Central memory CD8-positive, alpha-beta T cell (primary cell): ENCODE measurements at regions not wholly inside any gene's neighbourhood (a gene's known extent, or its start where the extent isn't known, plus 50 kb on each side); places are given as distances from the start of the nearest gene placed in this dataset.

ENCODE experiments used
- ATAC-seq: fragments of 150-1000 bp; cut with Tn5 transposase; replicated peaks from 2 replicates; pipeline ENCODE4 v1.10.0; 2022; ENCODE audit warnings: mild to moderate bottlenecking, moderate FRiP score, moderate number of reproducible peaks; ENCODE audit not compliant: poor library complexity, severe bottlenecking; ENCODE audit errors: extremely low read depth
- DNase-seq, 2 donors: peaks; one replicate each; pipeline ENCODE4 v3.0.0; 2021; ENCODE audit warnings: low spot score in 2 of 2
- H3K27ac Mint-ChIP-seq: one replicate; pipeline ENCODE4 v1.8.0; 2022; ENCODE audit warnings: low read depth, mild to moderate bottlenecking, moderate library complexity, mixed read lengths
- H3K27me3 Mint-ChIP-seq: one replicate; pipeline ENCODE4 v1.8.0; 2022; ENCODE audit warnings: mixed read lengths
- H3K36me3 Mint-ChIP-seq: one replicate; pipeline ENCODE4 v1.8.0; 2022; ENCODE audit warnings: mild to moderate bottlenecking, moderate library complexity, mixed read lengths; ENCODE audit not compliant: insufficient read depth
- H3K4me1 Mint-ChIP-seq: one replicate; pipeline ENCODE4 v1.8.0; 2022; ENCODE audit warnings: mixed read lengths
- H3K4me3 Mint-ChIP-seq: one replicate; pipeline ENCODE4 v1.8.0; 2022; ENCODE audit warnings: mild to moderate bottlenecking, moderate library complexity, mixed read lengths
- H3K9me3 Mint-ChIP-seq: one replicate; pipeline ENCODE4 v1.8.0; 2022; ENCODE audit warnings: mixed read lengths

DNA sequence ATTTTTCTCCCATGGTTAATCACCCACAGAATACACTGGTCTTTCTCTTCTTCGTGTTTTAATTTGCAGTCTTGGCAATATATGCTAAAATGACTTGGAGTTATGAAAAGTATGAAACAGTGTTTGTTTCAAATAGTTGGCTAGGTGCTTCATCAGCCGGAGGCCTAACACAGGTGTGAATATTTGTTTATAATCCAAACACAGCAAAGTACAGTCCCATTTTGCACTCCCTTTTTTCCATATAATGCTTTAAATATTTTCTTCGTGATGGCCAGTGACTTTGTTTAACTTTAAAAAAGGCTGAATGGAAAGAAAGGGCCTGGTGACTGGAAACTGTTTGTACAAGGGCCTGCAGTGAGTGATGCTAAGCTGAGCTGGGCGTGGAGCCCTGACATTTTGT, 219.7 kb upstream of the LRIG1 start:
- Mint-ChIP-seq H3K27me3 (peaks cover 21% of the 10 kb centered on the region), H3K27ac (no peak overlapping the region), H3K4me1 (no peaks in the 10 kb centered on the region), H3K36me3 (no peaks in the 10 kb centered on the region), H3K9me3 (no peaks in the 10 kb centered on the region), H3K4me3 (no peak overlapping the region)
- ATAC-seq: no peak
- no peak for DNase-seq

DNA sequence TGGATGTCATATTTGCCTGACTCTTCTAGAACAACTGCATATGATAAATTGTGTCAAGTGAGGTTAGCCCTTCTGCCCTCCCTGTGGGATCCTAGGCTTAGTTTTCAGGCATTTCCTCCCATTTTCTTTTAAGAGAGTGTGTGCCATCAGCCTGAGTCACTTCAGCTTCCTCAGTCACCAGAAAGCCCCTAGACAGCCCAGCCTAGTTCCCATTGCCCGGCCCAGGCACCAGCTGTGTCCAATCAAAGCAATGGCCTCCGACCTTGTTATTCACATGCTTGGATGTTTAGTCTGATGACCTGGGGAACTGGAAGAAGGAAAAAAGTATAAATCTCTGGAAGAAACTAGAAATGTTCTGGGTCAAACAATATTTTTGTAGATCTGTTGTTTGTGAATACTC, 221.9 kb upstream of the LRIG1 start:
- DNase-seq: no peak
- Mint-ChIP-seq H3K4me1 (no peaks in the 10 kb centered on the region), H3K4me3 (no peak overlapping the region)

DNA sequence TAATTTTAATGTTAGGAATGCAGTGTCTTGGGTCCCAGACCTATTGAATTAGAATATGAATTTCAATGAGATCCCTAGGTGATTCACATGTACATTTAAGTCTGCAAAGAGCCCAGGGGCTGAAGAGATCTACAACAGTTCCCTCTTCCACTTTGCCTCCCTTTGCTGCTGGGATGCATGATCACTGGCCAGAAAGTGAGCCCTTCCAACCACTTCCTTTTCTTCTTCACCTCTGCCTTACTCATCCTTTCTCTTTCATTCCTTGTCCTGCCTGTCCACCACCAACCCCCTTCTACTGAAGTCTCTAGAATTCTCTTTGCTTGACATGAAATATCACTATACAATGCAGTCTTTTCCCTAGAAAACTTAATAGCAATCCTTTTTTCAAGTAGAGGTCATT, 222.4 kb upstream of the LRIG1 start:
- H3K4me3 Mint-ChIP-seq: no peak overlapping the region
- ATAC-seq (no peak), DNase-seq (no peak)
- no peak overlapping the region for H3K27ac Mint-ChIP-seq
- no peaks in the 10 kb centered on the region for H3K36me3 Mint-ChIP-seq
- no peaks in the 10 kb centered on the region for H3K9me3 Mint-ChIP-seq
- H3K27me3 Mint-ChIP-seq: peaks cover 28% of the 10 kb centered on the region
- no peaks in the 10 kb centered on the region for H3K4me1 Mint-ChIP-seq

More for the DNA sequence above, 221.9 kb upstream of the LRIG1 start:
- no peaks in the 10 kb centered on the region for H3K36me3 Mint-ChIP-seq
- no peaks in the 10 kb centered on the region for H3K9me3 Mint-ChIP-seq
- peaks cover 22% of the 10 kb centered on the region for H3K27me3 Mint-ChIP-seq
- no peak for ATAC-seq
- H3K27ac Mint-ChIP-seq: no peak overlapping the region

DNA sequence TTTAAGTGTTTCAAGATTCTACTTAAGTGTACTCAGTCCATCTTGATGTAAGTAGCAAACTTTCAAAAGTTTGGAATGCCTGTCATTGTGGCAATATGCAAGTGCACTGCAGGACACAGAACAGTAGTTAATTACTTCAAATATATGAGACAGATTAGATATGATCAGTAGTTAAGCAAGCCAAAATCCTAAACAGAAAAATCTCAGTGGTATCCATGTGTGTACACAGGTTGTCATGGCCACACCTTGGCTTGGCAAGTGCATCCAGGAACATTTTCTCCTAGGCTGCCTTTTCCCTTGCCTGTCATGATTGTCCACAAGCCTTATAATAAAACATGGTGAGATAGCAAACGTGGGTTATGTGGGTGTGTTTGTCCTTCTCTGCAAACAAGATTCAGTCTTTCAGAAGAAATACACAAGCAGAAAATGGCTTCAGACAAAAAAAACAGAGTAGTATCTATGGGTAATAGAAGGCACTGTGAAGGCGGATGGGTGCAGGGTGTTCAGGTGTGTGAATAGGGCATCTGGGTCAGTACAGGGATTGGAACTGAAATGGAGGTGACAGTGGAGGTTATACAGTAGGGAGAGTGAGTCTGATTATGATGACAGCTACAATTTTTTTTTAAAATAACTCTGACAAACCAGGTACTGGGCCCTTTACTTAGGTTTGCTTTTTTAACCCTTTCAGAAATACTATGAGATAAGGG, 229.0 kb upstream of the LRIG1 start:
- Mint-ChIP-seq H3K36me3 (no peaks in the 10 kb centered on the region), H3K27me3 (peaks cover 30% of the 10 kb centered on the region), H3K4me3 (no peak overlapping the region), H3K27ac (no peak overlapping the region), H3K9me3 (no peaks in the 10 kb centered on the region), H3K4me1 (no peaks in the 10 kb centered on the region)
- DNase-seq (no peak), ATAC-seq (no peak)

DNA sequence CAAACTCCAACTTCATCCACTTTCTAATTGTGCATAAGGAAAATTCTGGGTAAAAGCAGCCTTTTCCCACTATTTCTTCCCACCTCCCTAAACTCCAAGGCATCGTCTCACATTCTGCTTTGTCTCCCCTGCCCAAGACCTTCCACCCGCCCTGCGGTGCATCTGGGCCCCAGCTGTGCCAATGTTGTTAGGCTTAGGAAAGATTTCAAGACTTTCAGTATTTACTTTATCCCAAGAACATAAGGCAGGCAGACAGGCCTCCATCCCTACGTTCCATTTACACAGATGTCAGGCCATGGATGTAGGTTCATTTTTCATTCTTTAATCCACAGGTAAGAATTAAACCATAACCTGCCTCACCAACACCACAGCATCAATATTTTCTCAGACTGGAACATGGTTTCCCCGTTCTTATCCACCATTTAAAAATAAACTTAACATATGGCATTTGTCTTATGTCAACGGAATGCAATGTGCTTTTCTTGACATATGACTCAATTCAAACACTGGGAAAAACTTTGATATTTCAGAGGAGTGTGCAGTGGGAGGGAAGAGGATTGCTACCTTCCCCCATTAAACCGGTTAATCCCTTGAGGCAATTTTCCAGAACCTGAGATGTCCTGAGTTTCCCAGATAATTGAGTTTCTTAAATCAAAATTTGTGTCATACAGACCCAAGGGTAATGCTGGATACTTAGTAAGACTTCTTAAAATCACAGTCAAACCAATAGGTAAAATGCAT, 238.0 kb upstream of the LRIG1 start:
- Mint-ChIP-seq H3K27me3 (peaks cover 14% of the 10 kb centered on the region), H3K4me3 (no peak overlapping the region), H3K4me1 (no peaks in the 10 kb centered on the region), H3K36me3 (no peaks in the 10 kb centered on the region), H3K27ac (no peak overlapping the region), H3K9me3 (no peaks in the 10 kb centered on the region)
- no peak for ATAC-seq
- no peak for DNase-seq

DNA sequence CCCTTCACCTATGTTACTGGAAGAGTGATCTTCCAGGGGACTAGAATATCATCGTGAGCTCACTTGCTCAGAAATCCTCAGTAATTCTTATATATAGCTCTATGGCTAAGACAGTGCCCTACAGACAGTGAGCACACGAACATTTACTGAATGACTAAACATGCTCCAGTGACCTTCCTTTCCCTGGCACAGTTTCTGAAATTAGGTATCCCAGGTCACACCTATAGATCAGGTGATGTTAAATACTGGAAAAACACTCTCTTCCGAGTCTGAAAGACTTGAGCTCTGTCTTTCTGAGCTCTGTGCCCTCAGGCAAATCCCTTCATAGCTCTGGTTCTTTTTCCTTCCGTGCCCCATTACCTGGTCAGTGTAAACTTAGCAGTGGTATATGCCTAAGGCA, 239.4 kb upstream of the LRIG1 start:
- H3K4me1 Mint-ChIP-seq: no peaks in the 10 kb centered on the region
- H3K4me3 Mint-ChIP-seq: no peak overlapping the region
- H3K9me3 Mint-ChIP-seq: no peaks in the 10 kb centered on the region
- peaks cover 22% of the 10 kb centered on the region for H3K27me3 Mint-ChIP-seq
- ATAC-seq: no peak
- H3K27ac Mint-ChIP-seq: no peak overlapping the region
- H3K36me3 Mint-ChIP-seq: no peaks in the 10 kb centered on the region
- DNase-seq: no peak

DNA sequence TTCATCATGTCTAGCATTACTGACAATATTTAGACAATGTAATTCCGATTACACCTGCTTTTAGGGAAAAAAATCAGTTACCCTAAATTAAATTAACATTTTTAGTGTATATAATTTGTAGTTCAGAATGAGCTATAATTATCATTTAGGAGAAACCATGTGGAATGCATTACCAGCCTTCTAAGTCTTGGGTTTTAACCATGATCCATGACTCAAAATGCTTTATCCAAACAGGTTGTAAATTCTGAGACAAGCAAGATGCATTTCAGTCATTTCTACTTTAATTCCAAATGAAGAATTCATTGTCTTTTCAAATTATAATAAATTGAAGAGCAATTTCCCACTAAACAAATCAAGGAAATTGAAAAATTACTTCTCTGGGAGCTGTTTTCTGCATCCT, 243.7 kb upstream of the LRIG1 start:
- H3K4me1 Mint-ChIP-seq: no peaks in the 10 kb centered on the region
- H3K27me3 Mint-ChIP-seq: peaks cover 36% of the 10 kb centered on the region
- no peak overlapping the region for H3K27ac Mint-ChIP-seq
- H3K36me3 Mint-ChIP-seq: no peaks in the 10 kb centered on the region
- ATAC-seq (no peak), DNase-seq (no peak)
- no peak overlapping the region for H3K4me3 Mint-ChIP-seq
- no peaks in the 10 kb centered on the region for H3K9me3 Mint-ChIP-seq

DNA sequence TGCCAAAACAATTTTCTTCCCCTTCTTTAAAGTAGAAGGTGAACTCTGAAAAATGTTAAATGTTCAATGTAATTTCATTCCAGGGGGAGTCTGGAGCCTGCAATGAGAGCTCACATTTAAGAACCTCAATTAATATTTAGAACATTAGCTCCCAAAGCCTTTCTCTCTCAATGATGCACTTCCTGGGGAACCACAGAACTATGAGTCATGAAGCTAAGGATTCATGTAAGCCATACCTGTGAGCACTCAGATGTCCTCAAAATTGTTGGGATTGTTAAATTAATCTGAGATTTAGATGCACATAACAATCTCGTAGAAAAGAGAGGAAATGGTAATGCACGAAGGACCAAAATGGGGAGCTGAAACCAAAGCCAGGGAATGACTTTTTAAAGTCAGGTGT, 244.2 kb upstream of the LRIG1 start:
- H3K4me1 Mint-ChIP-seq: no peaks in the 10 kb centered on the region

DNA sequence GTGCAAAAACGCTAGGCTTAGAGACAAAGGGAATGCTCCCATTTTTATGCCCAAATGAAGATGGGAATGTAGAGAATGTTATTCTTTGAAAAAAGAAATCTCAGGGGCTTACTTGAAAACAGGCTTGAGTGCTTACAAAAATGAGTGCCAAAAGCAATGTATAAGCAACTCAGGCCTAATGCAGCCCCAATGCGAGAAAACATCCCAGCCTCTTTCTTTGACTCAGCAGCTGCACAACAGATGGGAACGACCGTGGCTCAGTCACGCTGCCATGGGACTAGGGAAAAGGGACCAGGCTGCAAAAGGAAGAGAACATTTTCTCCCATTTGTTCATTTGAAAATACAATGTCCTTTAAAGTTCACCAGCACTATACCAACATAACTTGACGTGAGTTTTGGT, 246.4 kb upstream of the LRIG1 start:
- ATAC-seq (no peak), DNase-seq (no peak)
- H3K36me3 Mint-ChIP-seq: no peaks in the 10 kb centered on the region
- H3K9me3 Mint-ChIP-seq: no peaks in the 10 kb centered on the region
- no peaks in the 10 kb centered on the region for H3K4me1 Mint-ChIP-seq
- H3K4me3 Mint-ChIP-seq: no peak overlapping the region
- H3K27me3 Mint-ChIP-seq: peaks cover 47% of the 10 kb centered on the region
- no peak overlapping the region for H3K27ac Mint-ChIP-seq

More for the DNA sequence above, 244.2 kb upstream of the LRIG1 start:
- Mint-ChIP-seq H3K4me3 (no peak overlapping the region), H3K27ac (no peak overlapping the region), H3K27me3 (peaks cover 39% of the 10 kb centered on the region), H3K9me3 (no peaks in the 10 kb centered on the region), H3K36me3 (no peaks in the 10 kb centered on the region)
- ATAC-seq (no peak), DNase-seq (no peak)

DNA sequence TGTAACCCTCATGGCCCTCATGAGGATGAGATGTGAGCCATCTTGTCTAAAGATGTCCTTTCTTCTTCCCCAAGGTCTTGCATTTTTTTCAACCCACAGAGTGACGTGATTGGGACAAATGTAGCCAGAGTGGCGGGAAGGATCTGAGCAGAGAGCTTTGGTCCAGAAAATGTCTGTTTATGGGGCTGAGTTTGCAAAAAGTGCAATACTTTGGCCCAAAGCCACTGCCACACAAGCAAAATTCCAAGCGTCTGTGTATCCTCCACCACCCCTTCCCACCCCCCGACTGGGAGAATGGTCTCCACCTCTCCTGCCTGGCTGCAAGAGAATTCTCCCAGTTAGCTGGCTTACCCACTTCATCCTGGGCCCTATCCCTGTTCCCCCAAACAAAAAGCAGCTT, 246.9 kb upstream of the LRIG1 start:
- ATAC-seq (no peak), DNase-seq (no peak)
- Mint-ChIP-seq H3K9me3 (no peaks in the 10 kb centered on the region), H3K4me3 (no peak overlapping the region), H3K27me3 (peaks cover 51% of the 10 kb centered on the region), H3K36me3 (no peaks in the 10 kb centered on the region), H3K4me1 (no peaks in the 10 kb centered on the region), H3K27ac (no peak overlapping the region)

DNA sequence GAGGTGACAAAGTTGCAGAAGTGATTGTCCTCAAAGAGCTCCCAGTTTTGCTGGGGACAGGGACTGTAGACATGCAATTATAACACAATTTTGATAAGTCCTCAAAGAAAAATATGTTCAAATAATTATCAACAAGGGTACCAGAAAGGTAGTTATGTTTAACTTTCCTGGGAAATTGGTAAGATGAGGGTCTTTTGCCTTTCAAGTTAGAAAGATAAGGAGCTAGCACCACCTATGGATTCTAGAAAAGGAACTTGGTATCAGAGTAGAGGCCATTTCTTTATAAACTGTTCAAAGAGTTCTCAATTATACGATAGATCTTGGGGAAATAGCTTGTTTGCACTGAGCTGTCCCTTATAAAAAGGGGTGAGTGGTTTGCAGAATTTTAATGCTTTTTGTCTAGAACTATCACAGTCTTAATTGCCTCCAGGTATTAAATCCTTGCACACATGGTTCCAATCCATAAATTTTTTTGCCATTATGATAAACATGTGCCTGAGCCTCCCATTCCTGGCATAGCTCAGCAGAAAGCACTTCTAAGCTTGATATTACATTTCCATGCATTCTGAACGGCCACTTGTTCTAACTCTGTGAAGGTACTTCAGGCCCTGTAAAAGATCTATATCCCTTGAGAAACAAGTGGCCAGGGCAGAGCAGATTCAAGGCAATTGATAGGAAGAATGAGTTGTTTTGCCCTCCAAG, 247.5 kb upstream of the LRIG1 start:
- H3K27ac Mint-ChIP-seq: no peak overlapping the region
- ATAC-seq (no peak), DNase-seq (no peak)
- no peaks in the 10 kb centered on the region for H3K36me3 Mint-ChIP-seq
- H3K9me3 Mint-ChIP-seq: no peaks in the 10 kb centered on the region
- H3K4me3 Mint-ChIP-seq: no peak overlapping the region
- H3K27me3 Mint-ChIP-seq: peaks cover 53% of the 10 kb centered on the region
- no peaks in the 10 kb centered on the region for H3K4me1 Mint-ChIP-seq

DNA sequence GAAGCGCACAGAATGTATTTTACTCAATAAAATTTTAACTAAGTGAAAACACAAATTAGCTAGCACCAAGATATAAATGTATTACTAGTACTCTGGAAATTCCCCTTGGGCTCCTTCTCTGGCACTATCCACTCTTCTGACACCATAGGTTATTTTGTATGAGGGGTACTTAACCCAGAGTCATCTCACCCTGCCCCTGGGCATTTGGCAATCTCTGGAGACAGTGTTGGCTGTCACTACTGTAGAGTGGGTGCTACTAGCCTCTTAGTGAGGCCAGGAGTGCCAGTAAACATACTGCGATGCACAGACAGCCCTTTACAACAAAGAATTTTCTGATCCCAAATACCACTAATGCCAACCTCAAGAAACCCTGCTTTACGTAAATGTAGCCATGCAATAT, 246.3 kb upstream of the KBTBD8 start:
- H3K9me3 Mint-ChIP-seq: no peaks in the 10 kb centered on the region
- no peak overlapping the region for H3K4me3 Mint-ChIP-seq
- H3K36me3 Mint-ChIP-seq: no peaks in the 10 kb centered on the region
- DNase-seq (no peak), ATAC-seq (no peak)
- H3K27ac Mint-ChIP-seq: no peak overlapping the region
- no peaks in the 10 kb centered on the region for H3K4me1 Mint-ChIP-seq
- H3K27me3 Mint-ChIP-seq: peaks cover 33% of the 10 kb centered on the region

DNA sequence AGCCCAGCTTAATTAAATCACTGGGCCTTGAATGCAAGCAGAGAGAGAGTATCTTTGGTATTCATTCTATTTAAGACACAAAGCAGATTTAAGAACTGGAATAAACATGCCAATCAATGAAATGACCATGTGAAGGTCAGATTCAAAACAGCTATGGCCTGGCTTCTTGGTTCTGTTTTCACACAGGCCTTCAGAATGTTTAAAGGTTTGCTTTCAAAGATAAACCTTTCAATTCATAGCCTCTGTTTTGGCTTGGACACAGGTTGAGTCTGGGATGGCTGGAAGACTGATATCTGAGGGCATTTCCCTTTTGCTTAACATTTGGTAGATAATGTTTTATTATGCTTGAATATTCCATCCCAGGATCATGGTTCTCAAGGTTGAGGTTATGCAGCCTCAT, 244.4 kb upstream of the KBTBD8 start:
- no peak overlapping the region for H3K4me3 Mint-ChIP-seq
- no peaks in the 10 kb centered on the region for H3K36me3 Mint-ChIP-seq
- H3K27ac Mint-ChIP-seq: no peak overlapping the region
- no peaks in the 10 kb centered on the region for H3K4me1 Mint-ChIP-seq
- peaks cover 33% of the 10 kb centered on the region for H3K27me3 Mint-ChIP-seq
- H3K9me3 Mint-ChIP-seq: no peaks in the 10 kb centered on the region
- ATAC-seq (no peak), DNase-seq (no peak)
